NCI-H2227 (cell line): ENCODE measurements at regions not wholly inside any gene's neighbourhood (a gene's known extent, or its start where the extent isn't known, plus 50 kb on each side); places are given as distances from the start of the nearest gene placed in this dataset.
A peak's percentile ranks its signal among the peaks of the same experiment; 100 is the strongest.
"Not testable (repeated sequence)": the region's sequence is repeated elsewhere in the genome, so short reads cannot be mapped to it uniquely, and the experiment has no call there.

Experiments used
- DNase-seq: peaks from one replicate; lab custom pipeline; 2025; ENCODE audit not compliant: unreplicated experiment; lab: John Stamatoyannopoulos, UW

- DNase-seq, result no peak
These were observed 178.9 kb downstream of the MIS18A start for GRCh38 chr21:32099812-32100416.

DNA sequence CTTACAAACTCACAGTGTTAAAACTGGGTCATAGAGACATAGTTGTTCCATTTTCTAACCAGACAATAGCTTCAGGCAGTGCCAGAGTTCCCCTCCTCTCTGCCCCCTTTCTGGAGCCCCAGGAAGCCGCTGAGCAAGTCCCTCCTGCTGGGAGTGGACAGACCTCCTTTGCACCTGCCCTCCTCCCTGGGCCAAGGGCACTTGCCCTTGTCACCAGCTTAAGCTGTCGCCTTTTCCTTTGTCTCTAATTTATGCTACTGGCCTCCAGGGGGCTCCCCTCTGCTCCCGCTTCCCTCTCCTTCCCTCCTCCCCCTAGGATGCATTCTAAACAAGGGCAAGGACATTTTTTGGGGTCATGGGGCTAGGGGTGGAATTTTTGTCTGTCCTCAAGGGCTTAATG is 182.4 kb downstream of the MIS18A start:
- DNase-seq, result no peak

DNA sequence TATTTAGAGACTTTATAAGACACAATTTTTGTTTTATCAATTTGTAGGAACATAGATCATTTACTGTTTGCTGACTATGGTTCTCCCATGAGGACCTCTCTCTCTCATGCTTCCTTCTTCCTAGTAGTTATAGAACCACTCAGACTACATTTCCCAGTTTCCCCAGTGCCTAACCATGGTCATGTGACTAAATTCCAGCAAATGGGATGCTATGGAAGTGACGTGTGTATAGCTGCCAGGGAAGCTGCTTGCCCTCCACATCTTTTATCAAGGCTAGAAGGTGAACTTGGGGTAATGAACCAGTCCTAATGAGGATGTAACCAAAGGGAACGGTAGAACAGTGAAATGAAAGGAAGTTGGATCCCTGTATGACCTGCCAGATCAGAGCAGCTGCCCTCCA is 184.0 kb downstream of the MIS18A start:
- DNase-seq, result no peak

DNA sequence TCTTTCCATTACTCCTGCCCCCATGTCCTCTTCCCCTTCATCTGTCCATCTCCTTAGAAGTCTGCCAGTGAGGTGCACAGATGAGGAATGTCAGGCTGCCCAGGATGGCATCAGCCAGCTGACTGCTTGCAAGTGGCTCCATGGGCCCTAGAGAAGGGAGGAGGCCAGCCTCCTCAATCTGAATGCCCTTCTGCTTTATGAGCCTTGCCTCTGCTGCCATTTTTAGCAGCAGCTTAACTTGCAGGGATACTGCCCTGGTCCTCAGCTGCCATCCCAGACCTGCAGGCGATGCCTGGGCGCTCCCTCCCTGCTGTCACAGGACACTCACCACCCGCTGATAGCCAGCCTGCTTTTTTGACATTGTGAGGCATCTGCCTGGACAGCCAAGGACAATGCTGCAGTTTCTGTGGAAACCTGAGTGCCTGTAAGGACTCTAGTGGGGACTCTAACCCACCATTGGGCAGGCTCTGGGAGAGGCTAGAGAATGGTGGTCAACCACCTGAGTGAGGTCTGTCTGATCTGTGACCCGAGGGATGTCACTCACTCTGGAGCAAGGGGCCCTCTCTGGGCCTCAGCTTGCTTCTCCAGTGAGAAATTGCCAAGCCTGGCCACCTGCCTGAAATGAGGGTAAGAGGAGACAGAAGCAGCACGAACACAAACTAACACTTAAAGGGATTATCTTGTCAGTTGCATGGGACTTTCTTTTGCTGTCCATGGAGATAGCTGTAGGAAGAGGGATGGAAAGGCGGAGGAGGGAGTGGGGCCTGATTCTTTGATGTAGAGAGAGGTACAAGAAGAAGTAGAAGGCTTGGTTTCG is 185.0 kb downstream of the MIS18A start:
- DNase-seq, result no peak

DNA sequence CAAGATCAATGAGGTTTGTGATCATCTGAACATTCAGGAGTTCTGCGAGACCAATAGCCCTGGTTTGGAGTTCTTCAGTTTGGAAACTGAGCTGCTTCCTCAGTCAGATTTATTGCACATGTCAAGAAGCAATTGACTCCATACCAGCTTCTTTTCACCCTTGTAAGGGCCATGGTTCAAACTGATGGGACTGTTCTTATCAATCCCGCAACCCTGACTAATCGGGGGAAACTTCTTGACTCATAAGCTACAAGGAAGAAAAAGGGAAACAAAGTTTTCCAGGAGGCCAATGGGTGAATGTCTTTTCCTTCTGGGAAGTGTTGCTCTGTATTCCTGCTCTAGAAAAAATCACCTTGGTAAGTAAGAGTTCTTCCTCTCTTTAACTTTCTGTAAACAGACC is 187.9 kb downstream of the MIS18A start:
- DNase-seq, result no peak

DNA sequence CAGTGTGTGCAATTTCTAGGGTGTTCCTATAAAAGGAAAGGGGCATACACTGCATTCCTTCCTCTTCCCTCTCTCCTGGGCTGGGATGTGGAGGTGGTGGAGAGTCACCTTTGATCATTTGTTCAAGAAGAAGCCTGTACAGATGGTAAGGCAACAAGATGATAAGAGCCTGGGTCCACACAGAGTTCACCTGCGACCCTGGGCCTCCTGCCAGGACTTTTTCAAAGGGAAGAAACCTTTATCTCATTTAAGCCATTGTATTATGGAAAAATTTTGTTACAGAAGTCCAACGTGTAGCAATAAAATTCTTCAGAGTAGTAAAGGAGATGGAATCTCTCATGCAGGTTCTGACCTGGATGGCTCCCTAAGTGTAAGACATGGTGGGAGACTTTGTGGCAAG is 189.1 kb downstream of the MIS18A start:
- DNase-seq, result no peak

DNA sequence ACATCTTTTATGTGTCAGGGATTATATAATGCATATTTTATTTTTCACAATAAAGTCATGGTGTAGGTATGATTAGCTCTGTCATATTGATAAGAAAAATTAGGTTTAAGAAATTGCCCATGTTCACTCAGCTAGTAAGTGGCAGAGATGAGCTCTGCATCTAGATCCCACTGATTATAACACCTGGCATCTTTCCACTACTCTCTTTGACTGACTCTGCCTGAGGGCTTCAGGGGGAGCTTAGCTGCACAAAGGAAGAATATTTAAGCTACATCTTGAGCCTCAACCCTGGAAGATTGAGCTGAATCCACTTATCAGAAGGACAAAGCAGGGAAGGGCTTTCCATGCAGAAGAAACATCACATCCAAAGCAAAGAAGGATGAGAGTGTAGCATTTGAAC is 190.4 kb downstream of the MIS18A start:
- peak; percentile 46 for DNase-seq

GRCh38 chr21:32087447-32087846 is 191.4 kb downstream of the MIS18A start:
- no peak for DNase-seq

GRCh38 chr21:32083197-32083596 is 195.7 kb downstream of the MIS18A start:
- peak; percentile 69 for DNase-seq

DNA sequence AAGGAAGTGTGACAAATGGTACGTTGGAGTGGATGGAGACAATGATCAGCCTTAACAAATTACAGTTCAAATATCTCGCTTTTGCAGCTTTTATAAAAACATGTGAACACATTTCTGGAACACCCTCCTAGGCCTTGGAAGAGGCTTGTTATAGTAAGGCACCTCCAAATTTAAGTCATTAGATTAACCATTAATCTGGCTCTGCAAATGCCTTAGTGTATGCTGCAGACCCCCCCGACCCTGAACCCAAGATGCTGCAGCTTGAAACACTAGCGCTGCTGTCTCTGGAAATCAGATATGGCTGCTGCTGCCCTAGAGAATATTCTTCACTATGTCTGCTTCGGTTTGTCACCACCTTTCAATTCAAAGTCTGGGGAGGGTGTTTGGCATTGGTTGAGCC is 196.4 kb downstream of the MIS18A start:
- DNase-seq, result no peak

GRCh38 chr21:32073593-32073992 is 200.8 kb downstream of the HUNK start:
- DNase-seq, result no peak

DNA sequence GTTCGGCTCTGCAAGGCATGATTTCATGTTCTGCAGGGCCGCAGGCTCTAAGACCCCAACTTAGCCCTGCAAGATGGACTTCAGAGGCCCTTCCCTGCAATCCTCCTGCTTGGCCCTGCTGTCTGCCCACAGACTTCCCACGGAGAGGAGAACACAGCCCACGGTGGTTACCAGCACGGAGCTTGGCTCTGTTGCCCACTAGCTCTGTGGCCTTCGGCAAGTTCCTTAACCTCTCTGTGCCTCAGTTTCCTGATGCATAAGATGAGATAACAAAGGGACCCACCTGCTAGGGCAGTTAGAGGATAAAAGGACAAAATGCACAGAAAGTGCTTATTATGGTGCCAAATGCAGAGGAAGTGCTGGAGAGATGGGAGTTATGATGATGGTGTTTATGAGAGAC is 200.4 kb downstream of the HUNK start:
- DNase-seq, result no peak

DNA sequence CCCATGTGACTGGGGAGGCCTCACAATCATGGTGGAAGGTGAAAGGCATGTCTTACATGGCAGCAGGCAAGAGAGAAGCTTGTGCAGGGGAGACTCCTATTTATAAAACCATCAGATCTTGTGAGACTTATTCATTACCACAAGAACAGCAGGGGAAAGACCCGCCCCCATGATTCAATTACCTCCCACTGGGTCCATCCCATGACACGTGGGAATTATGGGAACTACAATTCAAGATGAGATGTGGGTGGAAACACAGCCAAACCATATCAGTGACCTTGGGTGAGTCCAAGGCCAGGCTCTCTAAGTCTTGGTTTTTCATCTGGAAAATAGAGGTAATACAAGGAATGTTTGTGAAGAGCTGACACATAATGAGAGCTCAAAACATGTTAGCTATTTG is 198.8 kb downstream of the HUNK start:
- not testable (repeated sequence) for DNase-seq

DNA sequence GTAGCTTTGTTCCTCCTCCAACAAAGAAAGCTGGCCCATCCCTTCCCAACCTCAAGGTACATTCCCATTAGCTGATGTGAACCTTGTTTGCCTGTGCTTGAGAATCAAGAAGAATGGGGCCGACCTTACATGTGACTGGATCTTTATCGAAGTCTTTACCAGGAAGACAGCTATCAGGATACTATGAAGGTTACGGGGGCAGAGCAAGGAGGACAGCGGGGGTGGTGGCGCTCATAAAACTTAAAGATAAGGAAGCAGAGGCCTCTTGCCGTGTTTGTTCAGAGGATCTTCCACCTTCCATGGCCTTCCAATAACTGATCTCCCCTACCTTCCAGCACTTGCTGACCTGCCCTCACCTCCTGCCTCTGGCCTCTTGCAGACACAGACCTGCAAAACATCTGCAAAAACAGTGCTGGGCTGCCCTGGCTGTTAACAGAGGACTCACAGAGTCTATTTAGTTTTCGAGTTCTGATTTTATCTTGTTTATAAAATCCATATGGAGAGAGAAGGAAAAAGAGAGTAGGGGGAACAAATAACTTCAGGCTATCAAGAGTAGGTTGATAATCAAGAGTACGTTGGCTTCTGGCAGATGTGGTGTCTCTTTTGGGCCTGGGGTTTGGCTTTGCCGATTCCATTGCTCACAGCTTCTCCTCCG is 198.0 kb downstream of the HUNK start:
- no peak for DNase-seq

DNA sequence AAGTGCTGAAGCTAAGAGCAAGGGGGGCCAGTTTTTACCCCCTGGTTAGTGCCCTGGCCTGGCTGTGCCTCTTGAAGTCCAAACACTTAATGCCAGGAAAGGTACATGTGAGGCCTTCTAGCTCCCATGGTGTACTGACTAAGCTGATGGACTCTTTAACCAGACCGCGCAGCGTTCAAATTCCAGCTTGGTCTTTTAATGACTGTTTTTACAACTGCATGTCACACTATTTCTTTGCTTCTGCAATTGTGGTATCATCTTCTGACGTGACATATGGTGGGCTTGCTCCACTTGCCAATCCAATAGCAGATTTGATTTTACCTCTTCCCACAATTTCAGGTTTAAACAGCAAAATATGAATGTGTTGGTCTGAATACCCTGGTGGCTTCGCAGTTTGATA is 197.3 kb downstream of the HUNK start:
- no peak for DNase-seq

DNA sequence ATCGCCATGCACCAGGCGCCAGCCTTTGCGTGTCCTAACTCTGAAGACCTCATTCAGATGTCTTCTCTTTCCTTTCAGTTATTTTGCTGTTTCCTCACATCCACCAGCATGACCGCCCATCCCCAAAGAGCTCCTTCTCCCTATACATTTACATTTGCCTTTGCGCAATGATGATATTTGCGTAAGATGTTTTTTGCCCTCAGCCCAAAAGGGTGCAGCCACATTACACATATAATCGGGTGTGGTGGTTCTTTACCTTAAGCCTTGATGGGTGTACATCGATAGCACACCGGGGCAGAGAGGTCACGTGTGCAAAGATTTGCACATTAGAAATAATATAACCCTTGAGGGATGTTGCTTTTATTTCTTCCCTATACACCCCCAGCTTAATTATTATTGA is 192.8 kb downstream of the HUNK start:
- no peak for DNase-seq

GRCh38 chr21:32064281-32064910 is 191.6 kb downstream of the HUNK start:
- no peak for DNase-seq

GRCh38 chr21:32062591-32063227 is 189.9 kb downstream of the HUNK start:
- DNase-seq, result no peak

DNA sequence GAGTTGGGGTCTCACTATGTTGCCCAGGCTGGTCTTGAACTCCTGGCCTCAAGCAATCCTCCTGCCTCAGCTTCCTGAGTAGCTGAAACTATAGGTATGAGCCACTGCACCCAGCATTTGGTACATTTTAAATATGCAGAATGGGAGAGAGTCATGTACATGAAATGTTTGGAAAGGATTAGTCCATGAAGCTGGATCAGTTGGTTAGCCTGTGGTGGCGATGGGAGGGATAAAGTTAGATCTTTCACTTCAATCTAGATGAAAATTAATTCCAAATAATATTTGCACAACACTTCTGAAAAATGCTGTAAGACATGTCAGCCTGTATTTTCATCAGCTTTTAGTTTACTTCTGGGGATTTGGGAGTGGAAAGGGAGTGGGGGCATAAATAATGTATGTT is 188.9 kb downstream of the HUNK start:
- DNase-seq, result no peak

DNA sequence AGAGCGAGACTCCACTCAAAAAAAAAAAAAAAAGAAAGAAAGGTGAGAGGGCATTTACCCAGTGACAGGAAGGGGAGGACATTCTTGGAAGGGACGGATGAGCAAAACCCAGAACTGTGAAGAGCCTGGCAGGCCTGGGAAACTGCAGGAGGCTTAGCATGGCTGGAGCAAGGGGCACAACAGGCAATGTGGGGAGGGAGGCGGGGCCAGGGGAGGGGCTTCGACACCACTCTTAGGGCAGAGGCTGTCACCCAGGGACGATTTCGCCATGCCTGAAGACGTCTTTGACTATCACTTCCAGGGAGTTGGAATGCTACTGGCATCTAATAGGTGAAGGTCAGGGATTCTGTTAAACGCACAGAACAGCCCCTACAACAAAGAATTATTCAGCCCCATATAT is 184.0 kb downstream of the HUNK start:
- DNase-seq, result no peak

DNA sequence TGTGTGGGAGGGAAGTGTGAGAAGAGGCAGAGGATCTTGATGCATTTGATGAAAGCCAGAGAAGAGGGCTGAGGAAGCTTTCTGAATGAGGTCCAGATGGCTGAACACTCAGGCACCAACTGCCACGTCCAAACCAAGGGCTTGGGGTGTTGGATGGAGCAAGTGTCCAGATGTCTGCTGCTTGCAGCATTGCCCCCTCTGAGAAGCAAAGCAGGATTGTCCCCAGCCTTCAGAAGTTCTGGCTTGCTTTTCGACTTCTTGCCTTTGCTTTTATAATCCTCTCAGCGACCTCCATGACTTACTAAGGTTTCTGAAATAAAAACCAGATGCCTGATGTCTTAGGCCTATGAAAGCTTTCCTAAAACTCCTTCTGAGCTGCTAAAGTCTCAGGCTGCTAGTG is 182.5 kb downstream of the HUNK start:
- no peak for DNase-seq
